ENCODE measurements at regions not wholly inside any gene's neighbourhood (a gene's known extent, or its start where the extent isn't known, plus 50 kb on each side); places are given as distances from the start of the nearest gene placed in this dataset.

GRCh38 chr16:29321585-29321984 is 84.9 kb downstream of the NPIPB11 start:
- Histone ChIP-seq H3K36me3 (peaks cover 0 to 8% of the 10 kb centered on the region in 2 donors), H3K9me3 (no peaks in the 10 kb centered on the region), H3K4me1 (peaks cover 0 to 12% (median 0%) of the 10 kb centered on the region in 3 donors), H3K27ac (no peak overlapping the region), H3K4me3 (no peak overlapping the region), H3K27me3 (no peaks in the 10 kb centered on the region)
- TF ChIP-seq CTCF (IDR thresholded peaks at IDR 0.05), result no peak
- TF ChIP-seq POLR2AphosphoS5 (IDR thresholded peaks at IDR 0.05), result no peak
- TF ChIP-seq POLR2A (IDR thresholded peaks at IDR 0.05), result no peak
- no peak for TF ChIP-seq EP300 (IDR thresholded peaks at IDR 0.05)
- ATAC-seq, result no peak
- 74 to 77% methylated on average over 4 to 8 of the region's 9 CpGs for WGBS, 2 donors (ENCODE audit: low coverage in 1 of 2)

- Histone ChIP-seq H3K27ac (no peak overlapping the region), H3K27me3 (no peaks in the 10 kb centered on the region), H3K4me3 (no peak overlapping the region), H3K36me3 (peaks cover 0 to 4% of the 10 kb centered on the region in 2 donors), H3K4me1 (peaks cover 0 to 12% (median 0%) of the 10 kb centered on the region in 3 donors), H3K9me3 (no peaks in the 10 kb centered on the region)
- no peak for ATAC-seq
- WGBS, 2 donors (ENCODE audit: low coverage in 1 of 2), result 76% methylated on average over 2 of the region's 18 CpGs; no CpG with 5 or more reads in 1 of the 2 donors
- TF ChIP-seq POLR2A (IDR thresholded peaks at IDR 0.05), result no peak
- no peak for TF ChIP-seq CTCF (IDR thresholded peaks at IDR 0.05)
- TF ChIP-seq POLR2AphosphoS5 (IDR thresholded peaks at IDR 0.05), result no peak
- no peak for TF ChIP-seq EP300 (IDR thresholded peaks at IDR 0.05)
Observed at GRCh38 chr16:29321000-29321393, 85.5 kb downstream of the NPIPB11 start.

- WGBS, 2 donors (ENCODE audit: low coverage in 1 of 2), result 87 to 91% methylated on average over 4 to 8 of the region's 14 CpGs
Observed at GRCh38 chr16:29320274-29320999, 86.1 kb downstream of the NPIPB11 start.

GRCh38 chr16:29319726-29320125 is 86.8 kb downstream of the NPIPB11 start:
- peaks cover 0 to 12% (median 0%) of the 10 kb centered on the region in 3 donors for H3K4me1 ChIP-seq

More at GRCh38 chr16:29320274-29320999, 86.1 kb downstream of the NPIPB11 start:
- H3K27me3 ChIP-seq, result no peaks in the 10 kb centered on the region
- peaks cover 0 to 12% (median 0%) of the 10 kb centered on the region in 3 donors for H3K4me1 ChIP-seq
- H3K9me3 ChIP-seq, result no peaks in the 10 kb centered on the region
- peaks cover 0 to 4% of the 10 kb centered on the region in 2 donors for H3K36me3 ChIP-seq
- TF ChIP-seq CTCF (IDR thresholded peaks at IDR 0.05) (no peak), EP300 (IDR thresholded peaks at IDR 0.05) (no peak), POLR2A (IDR thresholded peaks at IDR 0.05) (no peak), POLR2AphosphoS5 (IDR thresholded peaks at IDR 0.05) (no peak)
- ATAC-seq, result no peak
- no peak overlapping the region for H3K27ac ChIP-seq
- H3K4me3 ChIP-seq, result no peak overlapping the region

More at GRCh38 chr16:29319726-29320125, 86.8 kb downstream of the NPIPB11 start:
- no peak for TF ChIP-seq CTCF (IDR thresholded peaks at IDR 0.05)
- no peak for TF ChIP-seq EP300 (IDR thresholded peaks at IDR 0.05)
- no peak for TF ChIP-seq POLR2A (IDR thresholded peaks at IDR 0.05)
- TF ChIP-seq POLR2AphosphoS5 (IDR thresholded peaks at IDR 0.05), result no peak
- Histone ChIP-seq H3K9me3 (no peaks in the 10 kb centered on the region), H3K4me3 (no peak overlapping the region), H3K27me3 (no peaks in the 10 kb centered on the region), H3K36me3 (peaks cover 0 to 4% of the 10 kb centered on the region in 2 donors), H3K27ac (no peak overlapping the region)
- no peak for ATAC-seq
- WGBS, 2 donors (ENCODE audit: low coverage in 1 of 2), result 86% methylated on average over 4 of the region's 10 CpGs; no CpG with 5 or more reads in 1 of the 2 donors
